ENCODE measurements at regions not wholly inside any gene's neighbourhood (a gene's known extent, or its start where the extent isn't known, plus 50 kb on each side); places are given as distances from the start of the nearest gene placed in this dataset.
A peak's percentile ranks its signal among the peaks of the same experiment; 100 is the strongest.

- intact Hi-C loops (cut with micrococcal nuclease; ENCODE audit: unreplicated experiment): no loop called here
- peak in 1 of 2 experiments; percentile 36 for DNase-seq
- BruUV-seq (replicated peaks): no TSS peak
- no peaks in the 10 kb centered on the region for H3K9me3 ChIP-seq (ENCODE audit: insufficient read depth, low read depth)
- POLR2A ChIA-PET (ENCODE audit: unreplicated experiment): no interaction called here
- H3K27me3 ChIP-seq (ENCODE audit: insufficient read depth, low read depth): no peaks in the 10 kb centered on the region
- H4K20me1 ChIP-seq (ENCODE audit: insufficient read depth): no peaks in the 10 kb centered on the region
- H3K4me1 ChIP-seq (replicated peaks; ENCODE audit: insufficient read depth): no peaks in the 10 kb centered on the region
- no peak overlapping the region for H2AFZ ChIP-seq
- no peaks in the 10 kb centered on the region for H3K9me2 ChIP-seq (ENCODE audit: insufficient read depth)
- no peak overlapping the region for H3K27ac ChIP-seq
- H3K36me3 ChIP-seq (ENCODE audit: low read depth): no peaks in the 10 kb centered on the region
- no peaks in the 10 kb centered on the region for H3K79me2 ChIP-seq (ENCODE audit: low read depth)
- no peaks in the 10 kb centered on the region for H3F3A ChIP-seq (ENCODE audit: insufficient read depth, low read depth)
- H3K4me3 ChIP-seq: no peak overlapping the region
- CTCF ChIA-PET: no interaction called here
- no peak for TF ChIP-seq CTCF (conservative IDR thresholded peaks at IDR 0.05)
- no peak for TF ChIP-seq EZH2 (IDR thresholded peaks at IDR 0.05; ENCODE audit: low read depth)
- H3K4me2 ChIP-seq: no peak overlapping the region
These were observed 85.1 kb upstream of the SOX6 start for GRCh38 chr11:16441461-16441860.

- no peak for DNase-seq
- no TSS peak for BruUV-seq (replicated peaks)
These were observed 83.8 kb upstream of the SOX6 start for GRCh38 chr11:16440136-16440535.

GRCh38 chr11:16434036-16434435 lies 77.7 kb upstream of the SOX6 start:
- no peak for TF ChIP-seq CTCF (conservative IDR thresholded peaks at IDR 0.05)
- no peak for TF ChIP-seq EZH2 (IDR thresholded peaks at IDR 0.05; ENCODE audit: low read depth)
- no peaks in the 10 kb centered on the region for H3K27me3 ChIP-seq (ENCODE audit: insufficient read depth, low read depth)
- DNase-seq: no peak
- intact Hi-C loops (cut with micrococcal nuclease; ENCODE audit: unreplicated experiment): no loop called here
- no peaks in the 10 kb centered on the region for H3F3A ChIP-seq (ENCODE audit: insufficient read depth, low read depth)
- H3K36me3 ChIP-seq (ENCODE audit: low read depth): no peaks in the 10 kb centered on the region
- POLR2A ChIA-PET (ENCODE audit: unreplicated experiment): no interaction called here
- H3K4me2 ChIP-seq: no peak overlapping the region
- H3K4me1 ChIP-seq (replicated peaks; ENCODE audit: insufficient read depth): no peaks in the 10 kb centered on the region
- no peak overlapping the region for H2AFZ ChIP-seq
- CTCF ChIA-PET: no interaction called here
- H3K9me2 ChIP-seq (ENCODE audit: insufficient read depth): no peaks in the 10 kb centered on the region
- H3K4me3 ChIP-seq: no peak overlapping the region
- no peak overlapping the region for H3K27ac ChIP-seq
- H3K9me3 ChIP-seq (ENCODE audit: insufficient read depth, low read depth): 0 out of 2 replicates have a peak, but pooled peaks cover 8% of the 10 kb centered on the region
- no TSS peak for BruUV-seq (replicated peaks)
- H4K20me1 ChIP-seq (ENCODE audit: insufficient read depth): no peaks in the 10 kb centered on the region
- H3K79me2 ChIP-seq (ENCODE audit: low read depth): no peaks in the 10 kb centered on the region

More at GRCh38 chr11:16440136-16440535, 83.8 kb upstream of the SOX6 start:
- no peaks in the 10 kb centered on the region for H3F3A ChIP-seq (ENCODE audit: insufficient read depth, low read depth)
- intact Hi-C loops (cut with micrococcal nuclease; ENCODE audit: unreplicated experiment): no loop called here
- H3K79me2 ChIP-seq (ENCODE audit: low read depth): no peaks in the 10 kb centered on the region
- TF ChIP-seq CTCF (conservative IDR thresholded peaks at IDR 0.05) (no peak), EZH2 (IDR thresholded peaks at IDR 0.05; ENCODE audit: low read depth) (no peak)
- H3K4me2 ChIP-seq: no peak overlapping the region
- H3K27ac ChIP-seq: no peak overlapping the region
- POLR2A ChIA-PET (ENCODE audit: unreplicated experiment): no interaction called here
- no peaks in the 10 kb centered on the region for H3K4me1 ChIP-seq (replicated peaks; ENCODE audit: insufficient read depth)
- no peaks in the 10 kb centered on the region for H3K36me3 ChIP-seq (ENCODE audit: low read depth)
- CTCF ChIA-PET: no interaction called here
- no peaks in the 10 kb centered on the region for H3K27me3 ChIP-seq (ENCODE audit: insufficient read depth, low read depth)
- no peaks in the 10 kb centered on the region for H3K9me2 ChIP-seq (ENCODE audit: insufficient read depth)
- H3K4me3 ChIP-seq: no peak overlapping the region
- H3K9me3 ChIP-seq (ENCODE audit: insufficient read depth, low read depth): no peaks in the 10 kb centered on the region
- H2AFZ ChIP-seq: no peak overlapping the region
- H4K20me1 ChIP-seq (ENCODE audit: insufficient read depth): no peaks in the 10 kb centered on the region
